Stromal cell of bone marrow (primary cell): ENCODE measurements at regions not wholly inside any gene's neighbourhood (a gene's known extent, or its start where the extent isn't known, plus 50 kb on each side); places are given as distances from the start of the nearest gene placed in this dataset.
A peak's percentile ranks its signal among the peaks of the same experiment; 100 is the strongest.

Source experiments
- DNase-seq: peaks from one replicate; pipeline ENCODE4 v3.0.0-alpha.2; 2012; ENCODE audit warnings: low read depth

GRCh38 chr13:108156749-108157148, 58.6 kb downstream of the LIG4 start:
- no peak for DNase-seq

GRCh38 chr13:108155185-108156106, 59.9 kb downstream of the LIG4 start:
- peak; percentile 28 for DNase-seq

GRCh38 chr13:108154421-108154858, 60.9 kb downstream of the LIG4 start:
- DNase-seq: no peak

- DNase-seq: no peak
Measured at GRCh38 chr13:108146642-108147041, 68.7 kb downstream of the LIG4 start.

- no peak for DNase-seq
Measured at GRCh38 chr13:108142702-108143436, 72.5 kb downstream of the LIG4 start.

- no peak for DNase-seq
Measured at GRCh38 chr13:108137176-108137575, 78.2 kb downstream of the LIG4 start.

GRCh38 chr13:108127406-108127805, 87.9 kb downstream of the LIG4 start:
- no peak for DNase-seq

GRCh38 chr13:108126056-108126455, 89.3 kb downstream of the LIG4 start:
- no peak for DNase-seq

GRCh38 chr13:108121406-108121805, 93.9 kb downstream of the LIG4 start:
- DNase-seq: no peak

GRCh38 chr13:108120856-108121255, 94.5 kb downstream of the LIG4 start:
- DNase-seq: no peak

- DNase-seq: no peak
Measured at GRCh38 chr13:108120302-108120701, 95.0 kb downstream of the LIG4 start.

GRCh38 chr13:108115738-108116137, 99.6 kb downstream of the LIG4 start:
- DNase-seq: no peak

- DNase-seq: no peak
Measured at GRCh38 chr13:108113407-108113806, 101.9 kb downstream of the LIG4 start.

- no peak for DNase-seq
Measured at GRCh38 chr13:108104736-108105135, 110.6 kb downstream of the LIG4 start.

- DNase-seq: no peak
Measured at GRCh38 chr13:108102771-108103170, 112.6 kb downstream of the LIG4 start.

GRCh38 chr13:108096301-108096915, 118.9 kb downstream of the LIG4 start:
- DNase-seq: no peak

- DNase-seq: no peak
Measured at GRCh38 chr13:108095036-108095435, 120.3 kb downstream of the LIG4 start.

GRCh38 chr13:108093616-108094015, 121.7 kb downstream of the LIG4 start:
- DNase-seq: no peak

GRCh38 chr13:108087810-108088209, 127.5 kb downstream of the LIG4 start:
- no peak for DNase-seq

- DNase-seq: no peak
Measured at GRCh38 chr13:108086678-108087077, 128.7 kb downstream of the LIG4 start.

GRCh38 chr13:108084840-108085239, 130.5 kb downstream of the LIG4 start:
- DNase-seq: no peak

- no peak for DNase-seq
Measured at GRCh38 chr13:108083056-108083455, 132.3 kb downstream of the LIG4 start.

GRCh38 chr13:108082481-108082880, 132.9 kb downstream of the LIG4 start:
- DNase-seq: no peak
